Common myeloid progenitor, CD34-positive (primary cell): ENCODE measurements at regions not wholly inside any gene's neighbourhood (a gene's known extent, or its start where the extent isn't known, plus 50 kb on each side); places are given as distances from the start of the nearest gene placed in this dataset.

Experiments used
- CTCF ChIA-PET: fragments of 350-600 bp; sonication (Branson Sonifier 250); formaldehyde crosslinking; loops from one replicate; lab custom pipeline; 2021; ENCODE audit warnings: antibody characterized with exemption; lab: Charles Lee
- POLR2A ChIA-PET: fragments of 350-600 bp; sonication (Branson Sonifier 250); formaldehyde crosslinking; loops from one replicate; lab custom pipeline; 2021; ENCODE audit warnings: antibody characterized with exemption; lab: Charles Lee
- DNase-seq, 3 donors: peaks; one replicate each; pipeline versions ENCODE4 v3.0.0 to v3.0.0-alpha.2; 2013
- H3K27ac ChIP-seq, 2 experiments: 1 replicate in 1 of 2; 2 replicates in 1 of 2; pipeline ENCODE4 v1.7.0; 2013; ENCODE audit warnings: inconsistent platforms in 2 of 2, low read length in 2 of 2, mild to moderate bottlenecking in 2 of 2, low read depth in 1 of 2, moderate library complexity in 1 of 2; ENCODE audit not compliant: severe bottlenecking in 2 of 2, insufficient read depth in 1 of 2, poor library complexity in 1 of 2
- H3K27me3 ChIP-seq, 5 experiments: replicated peaks in 2 of 5; 1 replicate in 3 of 5; 2 replicates in 2 of 5; pipeline versions ENCODE4 v1.6.1 to v1.7.0; 2013; ENCODE audit warnings: low read length in 4 of 5, mild to moderate bottlenecking in 2 of 5, moderate library complexity in 2 of 5, inconsistent platforms in 1 of 5; ENCODE audit not compliant: insufficient read depth in 5 of 5, control insufficient read depth in 4 of 5
- H3K36me3 ChIP-seq, 4 experiments: 1 replicate in 2 of 4; 2 replicates in 2 of 4; pipeline versions ENCODE4 v1.6.1 to v1.7.0; 2013; ENCODE audit warnings: low read length in 3 of 4, control low read depth in 1 of 4, mild to moderate bottlenecking in 1 of 4; ENCODE audit not compliant: control insufficient read depth in 4 of 4, insufficient read depth in 4 of 4
- H3K4me1 ChIP-seq, 4 experiments: 1 replicate in 3 of 4; 2 replicates in 1 of 4; pipeline versions ENCODE4 v1.6.1 to v1.7.1; 2013; ENCODE audit warnings: low read length in 3 of 4, mild to moderate bottlenecking in 3 of 4, control low read depth in 1 of 4, inconsistent platforms in 1 of 4, moderate library complexity in 1 of 4; ENCODE audit not compliant: control insufficient read depth in 4 of 4, insufficient read depth in 4 of 4; ENCODE audit errors: control extremely low read depth in 1 of 4
- H3K4me3 ChIP-seq, 7 experiments: 1 replicate in 4 of 7; 2 replicates in 3 of 7; pipeline versions ENCODE4 v1.5.1 to v1.7.0; 2013; ENCODE audit warnings: mild to moderate bottlenecking in 7 of 7, low read length in 6 of 7, moderate library complexity in 6 of 7, inconsistent platforms in 2 of 7, low read depth in 2 of 7, control low read depth in 1 of 7; ENCODE audit not compliant: insufficient read depth in 4 of 7, control insufficient read depth in 1 of 7; ENCODE audit errors: extremely low read depth in 1 of 7
- H3K9me3 ChIP-seq, 5 experiments: 1 replicate in 4 of 5; 2 replicates in 1 of 5; pipeline versions ENCODE4 v1.6.1 to v1.7.1; 2013; ENCODE audit warnings: low read length in 4 of 5, mild to moderate bottlenecking in 2 of 5, inconsistent platforms in 1 of 5, low read depth in 1 of 5, moderate library complexity in 1 of 5; ENCODE audit not compliant: control insufficient read depth in 4 of 5, insufficient read depth in 2 of 5; ENCODE audit errors: control extremely low read depth in 1 of 5
- WGBS: methylation state at CpG from one replicate; pipeline ENCODE4 v1.1.5; 2013; ENCODE audit not compliant: insufficient coverage; 5-methylcytosine and 5-hydroxymethylcytosine counted together

DNA sequence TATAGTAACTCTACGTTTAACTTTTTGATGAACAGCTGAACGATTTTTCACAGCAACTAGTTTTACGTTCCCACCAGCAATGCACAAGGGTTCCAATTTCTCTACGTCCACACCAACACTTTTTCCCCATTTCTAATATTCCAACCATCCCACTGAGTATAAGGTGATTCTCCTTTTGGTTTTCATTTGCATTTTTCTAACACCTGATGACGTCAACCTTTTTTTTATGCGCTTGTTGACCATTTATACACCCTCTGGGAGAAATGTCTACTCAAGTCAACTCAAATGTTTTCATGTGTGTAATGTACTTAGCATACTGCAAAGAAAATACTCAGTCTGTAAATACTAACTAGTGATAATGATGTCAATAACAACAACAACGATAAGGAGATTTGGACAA lies 177.2 kb upstream of the TENM3 start:
- 100% methylated on average over 3 of the region's 7 CpGs for WGBS
- no peaks in the 10 kb centered on the region for H3K9me3 ChIP-seq
- ChIA-PET POLR2A (no interaction called here), CTCF (no interaction called here)
- H3K4me3 ChIP-seq: no peak overlapping the region
- DNase-seq: no peak
- no peaks in the 10 kb centered on the region for H3K4me1 ChIP-seq
- no peaks in the 10 kb centered on the region for H3K27me3 ChIP-seq
- H3K36me3 ChIP-seq: no peaks in the 10 kb centered on the region
- H3K27ac ChIP-seq: no peak overlapping the region

DNA sequence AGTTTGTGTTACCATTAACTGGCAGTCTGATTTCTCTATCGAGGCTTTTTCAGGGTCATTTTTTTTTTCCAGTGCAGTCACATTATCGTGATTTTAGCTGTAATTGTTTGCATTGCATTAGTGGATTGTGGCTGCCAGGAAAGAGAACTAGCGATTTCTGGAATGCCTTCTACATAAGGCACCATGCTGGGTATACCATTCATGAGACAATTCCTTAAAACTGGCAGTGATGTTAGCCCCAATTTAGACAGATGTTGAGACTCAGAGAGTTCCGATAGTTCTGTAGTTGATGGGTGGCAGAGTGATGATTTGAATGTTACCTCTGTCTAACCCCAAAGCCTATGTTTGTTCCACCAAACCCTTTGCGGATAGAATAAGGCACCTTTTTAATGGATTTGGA lies 175.4 kb upstream of the TENM3 start:
- no peaks in the 10 kb centered on the region for H3K27me3 ChIP-seq
- no peaks in the 10 kb centered on the region for H3K9me3 ChIP-seq
- no peak for DNase-seq
- 78% methylated on average over 2 of the region's 5 CpGs for WGBS
- POLR2A ChIA-PET: no interaction called here
- no peak overlapping the region for H3K27ac ChIP-seq
- H3K4me3 ChIP-seq: no peak overlapping the region
- H3K36me3 ChIP-seq: no peaks in the 10 kb centered on the region
- H3K4me1 ChIP-seq: no peaks in the 10 kb centered on the region
- CTCF ChIA-PET: no interaction called here

DNA sequence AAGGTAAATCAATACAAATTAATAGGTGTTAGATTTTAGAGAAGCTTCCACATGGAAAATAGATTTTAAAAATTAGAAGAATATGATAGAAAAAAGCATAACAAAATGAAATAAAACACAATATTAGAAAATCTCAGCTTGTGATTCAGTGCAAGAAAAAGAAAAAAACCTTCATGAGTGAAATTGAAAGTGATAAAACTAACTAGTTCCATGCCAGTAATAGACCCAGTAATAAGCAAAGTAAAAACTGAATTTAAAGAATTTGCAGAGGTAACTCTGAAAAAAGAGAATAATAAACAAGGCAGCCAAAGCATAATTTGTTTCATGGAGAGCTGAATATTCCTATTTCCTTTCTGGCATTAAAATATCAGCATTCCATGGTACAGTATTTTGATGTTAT lies 174.3 kb upstream of the TENM3 start:
- CTCF ChIA-PET: no interaction called here
- H3K36me3 ChIP-seq: no peaks in the 10 kb centered on the region
- DNase-seq: no peak
- no peaks in the 10 kb centered on the region for H3K4me1 ChIP-seq
- no peaks in the 10 kb centered on the region for H3K9me3 ChIP-seq
- no peaks in the 10 kb centered on the region for H3K27me3 ChIP-seq
- H3K4me3 ChIP-seq: no peak overlapping the region
- POLR2A ChIA-PET: no interaction called here
- no peak overlapping the region for H3K27ac ChIP-seq

DNA sequence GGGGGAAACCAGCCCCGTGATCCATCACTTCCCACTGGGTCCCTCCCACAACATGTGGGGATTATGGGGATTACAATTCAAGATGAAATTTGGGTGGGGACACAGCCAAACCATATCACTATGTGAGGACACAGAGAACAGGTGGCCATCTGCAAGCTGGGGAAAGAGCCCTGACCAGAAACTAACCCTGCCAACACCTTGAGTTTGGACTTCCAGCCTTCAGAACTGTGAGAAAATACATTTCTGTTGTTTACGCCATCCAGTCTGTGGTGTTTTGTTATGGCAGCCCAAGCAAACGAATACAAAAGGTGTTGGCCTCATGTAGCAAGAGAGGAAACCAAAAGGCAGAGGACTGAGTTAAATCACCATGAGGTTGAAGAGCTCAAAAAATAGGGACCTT lies 169.9 kb upstream of the TENM3 start:
- Histone ChIP-seq H3K27ac (no peak overlapping the region), H3K27me3 (no peaks in the 10 kb centered on the region), H3K36me3 (no peaks in the 10 kb centered on the region), H3K4me3 (no peak overlapping the region), H3K4me1 (no peaks in the 10 kb centered on the region), H3K9me3 (no peaks in the 10 kb centered on the region)
- WGBS: 100% methylated on average over 2 of the region's 3 CpGs
- CTCF ChIA-PET: no interaction called here
- POLR2A ChIA-PET: no interaction called here
- no peak for DNase-seq

DNA sequence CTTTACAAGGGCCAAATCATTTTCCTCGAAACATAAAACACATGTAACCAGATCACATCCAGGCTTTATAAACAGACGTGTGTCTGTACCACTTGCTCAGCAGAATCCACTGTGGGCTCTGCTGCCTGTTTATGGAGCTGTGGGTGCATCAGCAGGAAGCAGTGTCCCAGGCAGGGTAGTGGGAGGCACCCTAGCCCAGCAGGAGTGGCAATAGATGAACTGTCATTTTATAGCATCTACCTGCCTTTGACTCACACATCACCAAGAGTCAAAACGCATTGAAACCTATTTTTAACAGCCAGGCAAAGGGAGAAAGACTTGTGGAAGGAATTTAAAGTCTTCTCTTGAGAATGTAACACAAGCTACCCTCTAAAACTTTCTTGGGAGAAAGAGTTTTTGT lies 169.1 kb upstream of the TENM3 start:
- ChIA-PET POLR2A (no interaction called here), CTCF (no interaction called here)
- WGBS: 50% methylated on average over 2 of the region's 3 CpGs
- no peak for DNase-seq
- H3K27ac ChIP-seq: no peak overlapping the region
- no peaks in the 10 kb centered on the region for H3K4me1 ChIP-seq
- no peak overlapping the region for H3K4me3 ChIP-seq
- no peaks in the 10 kb centered on the region for H3K9me3 ChIP-seq
- no peaks in the 10 kb centered on the region for H3K27me3 ChIP-seq
- no peaks in the 10 kb centered on the region for H3K36me3 ChIP-seq

DNA sequence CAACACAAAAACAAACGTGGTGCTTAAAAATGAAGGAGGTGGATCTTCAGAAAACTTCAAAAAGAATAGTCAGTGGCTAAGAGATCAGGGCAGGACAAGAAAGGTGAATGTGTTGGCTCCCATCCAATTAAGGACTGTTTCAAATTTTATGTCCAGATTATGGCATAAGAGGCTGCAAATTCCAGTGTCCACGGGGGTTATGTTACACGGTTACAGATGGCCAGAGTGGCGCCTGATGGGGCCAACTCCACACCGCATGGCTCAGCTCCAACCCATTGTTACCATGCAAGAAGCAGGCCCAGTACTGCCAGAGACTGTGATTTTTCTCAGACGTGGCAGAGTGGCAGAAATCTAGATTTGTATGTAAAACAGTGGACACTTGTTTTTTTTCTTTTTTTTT lies 168.4 kb upstream of the TENM3 start:
- CTCF ChIA-PET: no interaction called here
- Histone ChIP-seq H3K4me1 (no peaks in the 10 kb centered on the region), H3K4me3 (no peak overlapping the region), H3K27ac (no peak overlapping the region), H3K27me3 (no peaks in the 10 kb centered on the region), H3K36me3 (no peaks in the 10 kb centered on the region), H3K9me3 (no peaks in the 10 kb centered on the region)
- WGBS: 95% methylated on average over 4 of the region's 6 CpGs
- POLR2A ChIA-PET: no interaction called here
- no peak for DNase-seq

DNA sequence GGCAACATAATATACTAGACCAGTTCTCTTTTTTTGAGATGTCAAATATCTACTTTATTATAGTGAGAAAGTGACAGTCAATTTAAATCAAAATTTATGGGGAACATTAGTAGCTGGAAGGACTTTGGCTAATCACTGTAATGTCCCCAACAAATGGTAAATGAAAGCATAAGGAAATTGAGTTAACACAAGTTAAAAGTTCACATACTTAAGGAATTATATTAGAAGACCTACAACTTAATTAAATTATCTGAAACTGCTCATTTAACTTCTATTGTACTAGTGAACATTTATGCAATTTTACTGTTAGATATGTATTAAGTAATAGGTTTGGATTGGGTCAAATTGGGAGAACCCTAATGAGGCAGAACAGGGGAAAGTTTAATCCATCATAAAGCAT lies 160.3 kb upstream of the TENM3 start:
- CTCF ChIA-PET: no interaction called here
- DNase-seq: no peak
- H3K4me3 ChIP-seq: no peak overlapping the region

More for the DNA sequence above, 160.3 kb upstream of the TENM3 start:
- no peaks in the 10 kb centered on the region for H3K4me1 ChIP-seq
- no peaks in the 10 kb centered on the region for H3K9me3 ChIP-seq
- H3K27me3 ChIP-seq: no peaks in the 10 kb centered on the region
- H3K27ac ChIP-seq: no peak overlapping the region
- no peaks in the 10 kb centered on the region for H3K36me3 ChIP-seq
- POLR2A ChIA-PET: no interaction called here
